ENCODE measurements at regions not wholly inside any gene's neighbourhood (a gene's known extent, or its start where the extent isn't known, plus 50 kb on each side); places are given as distances from the start of the nearest gene placed in this dataset.

DNA sequence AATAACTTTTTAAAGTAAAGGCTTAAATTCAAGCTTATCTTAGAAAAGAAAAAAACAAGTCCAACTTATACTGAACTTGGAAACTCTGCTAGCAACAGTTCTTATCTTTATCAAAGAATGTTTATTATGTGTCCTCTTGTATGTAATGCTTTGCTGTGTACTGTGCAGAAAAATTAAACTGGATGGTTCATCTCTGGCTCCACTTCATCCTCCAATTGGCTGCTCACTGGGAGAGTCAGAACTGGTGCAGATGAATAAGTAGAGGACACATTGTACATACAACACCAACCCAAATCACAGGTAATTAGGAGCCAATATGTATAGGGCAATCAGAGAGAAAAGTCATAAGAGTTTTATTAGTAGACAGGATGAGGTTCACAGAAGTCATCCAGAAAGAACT lies 123.6 kb upstream of the NAP1L1 start:
- H3K9me3 Mint-ChIP-seq, result no peaks in the 10 kb centered on the region
- H3K36me3 Mint-ChIP-seq, result no peaks in the 10 kb centered on the region
- H3K27ac Mint-ChIP-seq, result no peak overlapping the region
- no peaks in the 10 kb centered on the region for H3K4me1 Mint-ChIP-seq
- H3K27me3 Mint-ChIP-seq, result peaks cover 24% of the 10 kb centered on the region
- no peak for DNase-seq
- no peak overlapping the region for H3K4me3 Mint-ChIP-seq

DNA sequence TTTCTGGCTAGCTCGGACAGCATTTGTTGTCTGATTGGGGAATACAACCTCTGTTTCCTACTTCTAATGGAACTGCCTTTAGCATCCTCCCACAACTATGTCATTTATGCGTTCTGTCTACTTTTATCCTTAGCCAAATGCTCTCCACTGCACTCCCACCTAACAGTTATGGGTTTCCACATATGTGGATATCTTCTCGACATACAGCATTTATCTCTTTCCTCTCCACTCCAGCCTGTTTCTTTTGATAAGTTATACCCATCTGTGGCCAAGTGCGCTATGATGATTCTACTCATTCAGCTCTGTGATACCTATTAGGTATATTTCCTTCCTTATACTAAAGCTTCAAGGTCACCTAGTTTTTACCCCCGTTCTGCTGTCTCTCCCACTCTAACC lies 122.2 kb upstream of the NAP1L1 start:
- H3K36me3 Mint-ChIP-seq, result peaks cover 3% of the 10 kb centered on the region

DNA sequence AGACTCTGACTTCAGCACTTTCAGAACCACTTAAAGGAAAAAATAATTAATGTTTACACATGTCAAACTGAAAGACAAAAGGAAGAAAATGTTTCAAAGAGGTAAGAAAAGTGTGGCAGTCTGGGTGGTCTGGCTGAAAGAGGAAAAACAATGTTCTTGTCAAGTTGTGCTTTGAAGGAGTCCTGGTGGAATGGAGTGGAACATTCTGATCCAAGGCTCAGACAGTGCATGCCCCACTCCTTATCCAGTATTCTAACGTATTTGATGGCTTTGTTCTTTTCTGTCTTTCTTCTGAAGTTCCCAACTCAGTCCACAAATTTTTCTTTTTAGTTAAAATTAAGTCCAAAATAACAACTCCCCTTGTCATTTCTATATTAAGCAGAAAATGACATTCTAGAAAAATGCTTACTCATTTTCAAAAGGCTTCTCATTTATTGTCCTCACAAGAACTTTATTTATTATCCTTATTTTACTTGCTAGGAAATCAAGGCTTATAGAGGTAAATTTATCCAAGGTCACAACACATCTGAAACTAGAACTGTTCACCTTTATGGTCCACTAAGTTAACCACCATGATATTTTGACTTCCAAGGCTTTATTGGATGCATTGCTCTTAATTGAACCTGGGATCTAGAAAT lies 121.7 kb upstream of the NAP1L1 start:
- Mint-ChIP-seq H3K27me3 (peaks cover 33% of the 10 kb centered on the region), H3K27ac (no peak overlapping the region)

More for the DNA sequence above, 122.2 kb upstream of the NAP1L1 start:
- H3K4me1 Mint-ChIP-seq, result peaks cover 2% of the 10 kb centered on the region
- DNase-seq, result no peak
- H3K27ac Mint-ChIP-seq, result no peak overlapping the region
- peaks cover 3% of the 10 kb centered on the region for H3K9me3 Mint-ChIP-seq
- no peak overlapping the region for H3K4me3 Mint-ChIP-seq
- H3K27me3 Mint-ChIP-seq, result peaks cover 30% of the 10 kb centered on the region

DNA sequence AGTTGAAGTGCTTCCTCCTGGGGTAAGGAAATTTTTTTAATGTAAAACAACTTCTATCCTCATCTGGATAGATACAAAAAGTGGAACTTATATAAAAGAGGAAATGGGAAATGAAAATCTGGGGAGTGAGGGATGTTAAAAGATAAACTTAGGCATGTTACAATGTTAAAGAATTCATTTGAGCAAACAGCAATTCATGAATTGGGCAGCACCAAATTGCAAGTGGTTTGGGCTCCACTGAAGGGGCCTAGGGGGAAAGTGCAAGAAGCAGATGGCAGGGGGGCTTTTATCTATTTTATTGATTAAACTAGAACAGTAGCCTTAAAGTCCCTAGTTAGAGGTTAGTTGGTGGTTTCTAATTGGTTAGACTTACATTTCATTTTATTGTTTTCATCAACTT lies 118.1 kb upstream of the NAP1L1 start:
- H3K4me1 Mint-ChIP-seq, result peaks cover 4% of the 10 kb centered on the region
- no peak overlapping the region for H3K27ac Mint-ChIP-seq
- H3K27me3 Mint-ChIP-seq, result peaks cover 32% of the 10 kb centered on the region

More for the DNA sequence above, 121.7 kb upstream of the NAP1L1 start:
- DNase-seq, result no peak
- peaks cover 4% of the 10 kb centered on the region for H3K4me1 Mint-ChIP-seq
- no peak overlapping the region for H3K4me3 Mint-ChIP-seq
- H3K9me3 Mint-ChIP-seq, result peaks cover 3% of the 10 kb centered on the region
- peaks cover 3% of the 10 kb centered on the region for H3K36me3 Mint-ChIP-seq

DNA sequence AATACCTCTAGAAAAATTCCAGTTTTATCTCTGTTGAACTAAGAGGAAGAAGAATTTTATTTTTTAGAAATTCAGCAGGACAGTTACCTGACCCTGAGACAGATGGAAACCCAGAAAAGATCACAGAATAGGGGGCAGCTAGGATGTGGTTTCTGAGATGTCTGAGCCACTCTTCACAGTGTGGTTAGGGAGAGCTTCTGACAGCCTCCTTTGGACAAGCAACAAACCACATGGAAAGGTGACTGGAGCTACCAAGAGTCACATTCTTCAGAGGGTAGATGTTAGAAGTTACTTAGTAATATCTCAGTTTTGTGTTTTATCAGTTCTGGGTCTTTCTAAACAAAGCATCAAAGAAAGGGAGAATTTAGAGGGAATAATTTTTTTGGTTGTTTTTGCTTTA lies 117.3 kb upstream of the NAP1L1 start:
- H3K27me3 Mint-ChIP-seq, result peaks cover 30% of the 10 kb centered on the region
- H3K9me3 Mint-ChIP-seq, result peaks cover 21% of the 10 kb centered on the region
- peaks cover 9% of the 10 kb centered on the region for H3K36me3 Mint-ChIP-seq
- H3K4me1 Mint-ChIP-seq, result peaks cover 6% of the 10 kb centered on the region
- H3K27ac Mint-ChIP-seq, result no peak overlapping the region
- no peak overlapping the region for H3K4me3 Mint-ChIP-seq
- no peak for DNase-seq

More for the DNA sequence above, 118.1 kb upstream of the NAP1L1 start:
- Mint-ChIP-seq H3K4me3 (no peak overlapping the region), H3K9me3 (peaks cover 21% of the 10 kb centered on the region), H3K36me3 (peaks cover 9% of the 10 kb centered on the region)
- no peak for DNase-seq

DNA sequence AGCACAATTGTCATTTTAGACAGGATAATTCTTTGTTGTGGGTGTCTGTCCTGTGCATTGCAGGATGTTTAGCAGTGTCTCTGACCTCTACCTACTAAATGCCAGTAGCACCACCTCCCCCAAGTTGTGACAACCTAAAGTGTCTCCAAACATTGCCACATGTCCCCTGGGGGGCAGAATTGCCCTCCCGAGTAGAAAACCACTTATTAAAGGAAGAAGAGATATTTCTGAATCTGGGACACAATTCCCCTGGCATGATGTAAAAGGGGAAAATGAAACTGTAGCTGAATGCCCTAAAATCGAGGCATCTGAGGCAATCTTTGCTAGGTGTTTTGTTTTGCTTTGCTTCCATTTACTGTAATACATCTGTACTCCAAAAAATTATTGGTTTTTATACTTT lies 116.8 kb upstream of the NAP1L1 start:
- Mint-ChIP-seq H3K27ac (no peak overlapping the region), H3K4me3 (no peak overlapping the region), H3K4me1 (peaks cover 6% of the 10 kb centered on the region), H3K27me3 (peaks cover 27% of the 10 kb centered on the region), H3K9me3 (peaks cover 21% of the 10 kb centered on the region), H3K36me3 (peaks cover 9% of the 10 kb centered on the region)
- no peak for DNase-seq

DNA sequence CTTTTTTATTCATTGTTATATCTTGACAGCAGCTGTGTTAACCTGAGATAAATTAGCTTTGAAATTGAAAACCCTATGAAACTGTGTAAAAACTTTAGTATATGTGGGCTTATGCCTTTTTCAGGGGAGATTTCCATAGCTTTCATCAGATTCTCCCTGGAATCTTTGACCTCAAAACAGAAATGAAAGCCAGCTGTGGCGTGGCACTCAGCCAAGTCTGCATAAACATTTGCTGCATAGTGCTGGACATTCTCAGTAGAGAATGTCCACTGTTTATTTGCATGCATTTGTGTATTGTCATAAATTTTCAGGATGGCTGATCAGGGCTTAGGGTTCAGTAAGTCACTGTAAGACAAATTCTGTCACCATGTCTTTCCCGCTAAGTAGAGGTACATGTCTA lies 115.3 kb upstream of the NAP1L1 start:
- Mint-ChIP-seq H3K4me3 (no peak overlapping the region), H3K27ac (no peak overlapping the region), H3K4me1 (peaks cover 6% of the 10 kb centered on the region), H3K36me3 (peaks cover 9% of the 10 kb centered on the region), H3K27me3 (peaks cover 33% of the 10 kb centered on the region), H3K9me3 (peaks cover 21% of the 10 kb centered on the region)
- no peak for DNase-seq

DNA sequence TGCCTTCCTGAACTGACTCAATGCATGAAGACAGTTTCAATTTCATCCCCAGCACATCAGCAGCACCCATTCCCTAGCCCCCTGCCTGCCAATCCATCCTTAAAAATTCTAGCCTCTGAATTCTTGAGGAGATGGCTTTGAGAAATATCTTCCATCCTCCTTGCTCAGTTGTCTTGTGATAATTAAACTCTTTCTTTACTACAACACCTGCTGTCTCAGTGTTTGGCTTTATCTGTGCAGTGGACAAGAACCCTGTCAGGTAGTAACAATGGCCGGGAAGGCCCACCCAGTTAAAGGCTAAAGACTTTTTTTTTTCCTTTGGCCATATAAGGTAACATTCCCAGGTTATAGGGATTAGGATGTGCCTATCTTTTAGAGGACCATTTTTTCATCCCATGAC lies 114.4 kb upstream of the NAP1L1 start:
- Mint-ChIP-seq H3K36me3 (peaks cover 9% of the 10 kb centered on the region), H3K27ac (no peak overlapping the region), H3K4me3 (no peak overlapping the region), H3K9me3 (peaks cover 21% of the 10 kb centered on the region), H3K27me3 (peaks cover 23% of the 10 kb centered on the region), H3K4me1 (peaks cover 6% of the 10 kb centered on the region)
- no peak for DNase-seq

DNA sequence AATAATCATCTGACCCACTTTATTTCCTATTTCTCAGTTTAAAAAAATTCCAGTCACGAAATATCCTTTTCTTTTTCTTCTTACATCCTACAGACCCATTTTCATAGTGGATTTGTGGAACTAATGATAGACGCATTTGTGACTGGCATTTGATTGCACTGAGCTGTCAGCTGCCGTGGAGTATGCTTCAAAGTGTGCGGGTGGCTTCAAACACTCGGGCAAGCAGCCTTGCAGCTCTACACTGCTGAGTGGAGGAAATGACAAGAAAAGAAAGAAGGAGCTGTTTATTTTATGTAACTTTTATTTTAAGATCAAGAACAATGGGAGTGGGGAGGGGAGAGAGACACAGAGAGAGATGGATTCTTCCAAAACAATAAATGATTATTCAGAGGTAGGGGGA lies 112.8 kb upstream of the NAP1L1 start:
- DNase-seq, result no peak
- Mint-ChIP-seq H3K4me3 (no peak overlapping the region), H3K4me1 (peaks cover 6% of the 10 kb centered on the region), H3K27me3 (peaks cover 14% of the 10 kb centered on the region), H3K36me3 (peaks cover 6% of the 10 kb centered on the region), H3K9me3 (peaks cover 17% of the 10 kb centered on the region), H3K27ac (no peak overlapping the region)

DNA sequence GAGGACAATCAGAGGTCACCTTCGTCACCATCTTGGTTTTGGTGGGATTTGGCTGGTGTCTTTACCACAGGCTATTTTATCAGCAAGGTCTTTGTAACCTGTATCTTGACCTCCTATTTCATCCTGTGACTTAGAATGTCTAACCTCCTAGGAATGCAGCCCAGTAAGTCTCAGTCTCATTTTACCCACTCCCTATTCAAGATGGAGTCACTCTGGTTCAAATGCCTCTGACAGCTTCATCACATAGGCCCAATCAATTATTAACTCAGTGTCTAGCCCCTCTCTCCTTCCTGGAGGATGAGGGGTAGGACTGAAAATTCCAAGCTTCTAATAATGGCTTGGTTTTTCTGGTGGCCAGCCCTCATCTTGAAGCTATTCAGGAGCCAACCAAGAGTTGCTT lies 111.4 kb upstream of the NAP1L1 start:
- H3K27ac Mint-ChIP-seq, result no peak overlapping the region
- H3K36me3 Mint-ChIP-seq, result peaks cover 6% of the 10 kb centered on the region
- H3K9me3 Mint-ChIP-seq, result peaks cover 17% of the 10 kb centered on the region
- no peak for DNase-seq
- peaks cover 10% of the 10 kb centered on the region for H3K27me3 Mint-ChIP-seq
- no peak overlapping the region for H3K4me3 Mint-ChIP-seq
- H3K4me1 Mint-ChIP-seq, result peaks cover 2% of the 10 kb centered on the region

DNA sequence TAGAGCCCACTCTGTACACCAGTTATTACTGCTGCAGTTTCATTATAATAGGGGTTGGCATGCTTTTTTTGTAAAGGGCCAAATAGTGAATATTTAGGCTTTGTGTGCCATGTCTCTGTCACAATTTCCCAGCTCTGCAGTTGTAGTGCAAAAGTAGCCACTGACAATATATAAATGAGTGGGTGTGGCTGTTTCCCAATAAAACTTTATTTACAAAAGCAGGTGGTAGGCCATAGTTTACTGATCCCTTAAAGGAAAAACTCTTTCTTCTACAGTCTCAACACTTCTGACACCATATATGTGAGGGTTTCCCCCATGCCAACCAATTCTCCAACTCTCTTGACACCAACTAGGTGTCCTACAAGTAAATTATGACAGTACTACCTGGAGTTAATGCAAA lies 110.2 kb upstream of the NAP1L1 start:
- DNase-seq, result no peak
- no peak overlapping the region for H3K27ac Mint-ChIP-seq
- H3K4me3 Mint-ChIP-seq, result no peak overlapping the region
- peaks cover 2% of the 10 kb centered on the region for H3K4me1 Mint-ChIP-seq
- peaks cover 6% of the 10 kb centered on the region for H3K36me3 Mint-ChIP-seq
- peaks cover 16% of the 10 kb centered on the region for H3K9me3 Mint-ChIP-seq
- peaks cover 12% of the 10 kb centered on the region for H3K27me3 Mint-ChIP-seq

DNA sequence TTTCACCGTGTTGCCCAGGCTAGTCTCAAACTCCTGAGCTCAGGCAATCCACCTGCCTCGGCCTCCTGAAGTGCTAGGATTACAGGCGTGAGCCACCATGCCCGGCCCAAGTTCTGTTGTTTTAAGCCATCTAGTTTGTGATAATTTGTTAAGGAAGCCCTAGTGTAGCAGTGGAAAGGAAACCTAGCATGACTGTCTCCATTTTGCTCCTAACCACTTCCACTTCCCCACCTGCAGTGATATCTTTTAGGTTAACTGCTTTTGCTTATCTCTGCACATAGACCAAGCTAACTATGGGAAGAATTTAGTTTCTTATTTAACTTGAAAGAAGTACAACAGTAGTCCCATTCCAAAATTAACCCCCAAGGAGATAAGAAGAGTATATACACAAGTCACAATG lies 109.5 kb upstream of the NAP1L1 start:
- Mint-ChIP-seq H3K4me1 (peaks cover 2% of the 10 kb centered on the region), H3K4me3 (no peak overlapping the region), H3K27me3 (peaks cover 13% of the 10 kb centered on the region), H3K9me3 (peaks cover 11% of the 10 kb centered on the region), H3K27ac (no peak overlapping the region), H3K36me3 (peaks cover 4% of the 10 kb centered on the region)
- DNase-seq, result no peak

DNA sequence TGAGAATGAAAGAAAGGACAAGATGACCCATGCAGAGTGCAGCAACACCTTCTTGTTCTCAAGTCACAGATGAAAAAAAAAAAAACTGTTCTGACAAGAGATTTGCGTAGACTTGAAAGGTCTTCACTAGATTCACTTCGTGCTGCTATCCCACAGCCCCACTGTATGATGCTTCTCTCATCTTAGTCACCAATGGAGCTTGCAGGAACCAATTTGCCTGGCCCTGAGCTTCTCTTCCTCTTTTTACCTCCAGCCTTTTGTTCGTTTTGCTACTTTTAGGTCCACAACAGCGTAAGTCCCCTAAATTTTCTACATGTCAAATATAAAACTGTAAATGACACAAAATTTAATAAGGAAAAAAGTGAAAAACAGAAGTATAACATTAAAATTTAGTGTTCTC lies 107.9 kb upstream of the NAP1L1 start:
- H3K27me3 Mint-ChIP-seq, result peaks cover 26% of the 10 kb centered on the region
- DNase-seq, result no peak
- H3K27ac Mint-ChIP-seq, result no peak overlapping the region
- no peak overlapping the region for H3K4me3 Mint-ChIP-seq
- H3K4me1 Mint-ChIP-seq, result peaks cover 2% of the 10 kb centered on the region
- no peaks in the 10 kb centered on the region for H3K36me3 Mint-ChIP-seq
- no peaks in the 10 kb centered on the region for H3K9me3 Mint-ChIP-seq

DNA sequence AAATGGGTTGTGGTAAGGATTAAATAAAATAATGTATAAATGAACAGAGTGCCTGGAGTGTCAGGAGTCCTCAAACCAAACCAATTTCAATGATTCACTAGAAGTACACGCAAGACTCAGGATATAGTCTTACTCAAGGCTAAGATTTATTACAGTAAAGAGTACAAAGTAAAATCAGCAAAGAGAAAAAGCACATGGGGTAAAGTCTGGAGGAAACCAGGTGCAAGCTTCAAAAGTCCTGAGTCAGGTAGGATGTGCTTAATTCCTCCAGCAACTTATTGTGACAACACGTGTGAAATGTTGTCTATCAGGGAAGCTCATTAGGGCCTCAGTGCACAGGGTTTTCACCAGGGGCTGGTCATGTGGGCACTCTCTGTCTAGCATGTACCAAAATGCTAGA lies 105.8 kb upstream of the NAP1L1 start:
- Mint-ChIP-seq H3K27me3 (peaks cover 38% of the 10 kb centered on the region), H3K27ac (no peak overlapping the region), H3K9me3 (no peaks in the 10 kb centered on the region)

DNA sequence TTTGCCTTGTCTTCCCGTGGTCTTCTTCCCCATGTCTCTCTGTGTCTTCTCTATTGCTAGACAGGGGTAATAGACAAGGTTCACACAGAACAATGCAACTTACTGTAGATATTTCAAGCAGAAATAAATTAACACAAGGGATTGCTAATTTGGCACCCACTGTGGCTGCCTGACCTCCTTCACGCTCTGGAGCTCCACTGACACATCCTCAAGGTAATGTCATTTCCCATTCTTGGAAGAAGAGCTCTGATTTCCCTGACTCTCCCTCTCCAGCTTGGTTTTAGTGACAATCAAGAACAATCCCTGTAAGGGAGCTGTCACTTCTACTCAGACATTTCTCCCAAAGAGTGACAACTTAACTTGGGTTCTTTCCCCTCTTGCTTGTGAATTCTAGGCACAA lies 105.4 kb upstream of the NAP1L1 start:
- Mint-ChIP-seq H3K9me3 (no peaks in the 10 kb centered on the region), H3K27me3 (peaks cover 34% of the 10 kb centered on the region), H3K4me1 (no peaks in the 10 kb centered on the region), H3K27ac (no peak overlapping the region), H3K4me3 (no peak overlapping the region), H3K36me3 (no peaks in the 10 kb centered on the region)
- no peak for DNase-seq

More for the DNA sequence above, 105.8 kb upstream of the NAP1L1 start:
- H3K4me3 Mint-ChIP-seq, result no peak overlapping the region
- no peaks in the 10 kb centered on the region for H3K36me3 Mint-ChIP-seq
- H3K4me1 Mint-ChIP-seq, result no peaks in the 10 kb centered on the region
- no peak for DNase-seq

DNA sequence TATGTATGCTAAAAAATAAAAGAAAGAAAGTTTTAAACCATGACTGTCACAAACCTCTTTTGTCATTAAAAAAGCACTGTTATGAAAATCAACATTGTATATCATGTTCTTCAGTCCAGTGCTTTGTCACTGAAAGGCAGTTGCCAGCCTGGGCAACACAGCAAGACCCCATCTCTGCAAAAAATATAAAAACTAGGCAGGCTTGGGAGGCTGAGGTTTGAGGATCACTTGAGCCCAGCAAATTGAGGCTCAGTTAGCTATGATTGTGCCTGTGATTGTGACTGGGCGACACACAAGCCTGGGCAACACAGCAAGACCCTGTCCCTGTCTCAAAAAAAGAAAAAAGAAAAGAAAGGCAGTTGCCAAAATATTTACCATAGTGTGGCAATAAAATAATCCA lies 102.7 kb upstream of the NAP1L1 start:
- Mint-ChIP-seq H3K9me3 (no peaks in the 10 kb centered on the region), H3K27ac (no peak overlapping the region), H3K36me3 (no peaks in the 10 kb centered on the region), H3K27me3 (peaks cover 49% of the 10 kb centered on the region), H3K4me1 (peaks cover 12% of the 10 kb centered on the region), H3K4me3 (no peak overlapping the region)
- no peak for DNase-seq

All from activated naive CD8-positive, alpha-beta T cell treated with anti-CD3 and anti-CD28 coated beads for 36 hours (primary cell).